22Rv1 (cell line): ENCODE measurements at regions not wholly inside any gene's neighbourhood (a gene's known extent, or its start where the extent isn't known, plus 50 kb on each side); places are given as distances from the start of the nearest gene placed in this dataset.

ENCODE experiments used
- H3K27ac ChIP-seq: fragments of 450-650 bp; 2 replicates; pipeline ENCODE4 v1.5.1; 2017
- ZFX ChIP-seq: fragments of 450-650 bp; IDR thresholded peaks from 2 replicates; pipeline ENCODE4 v1.6.1; 2017; ENCODE audit warnings: antibody characterized with exemption, borderline replicate concordance
- TF ChIP-seq, protein P1 (sequence below): fragments of 450-650 bp; IDR thresholded peaks from 2 replicates; pipeline ENCODE4 v1.5.1; 2017; ENCODE audit warnings: mild to moderate bottlenecking

DNA sequence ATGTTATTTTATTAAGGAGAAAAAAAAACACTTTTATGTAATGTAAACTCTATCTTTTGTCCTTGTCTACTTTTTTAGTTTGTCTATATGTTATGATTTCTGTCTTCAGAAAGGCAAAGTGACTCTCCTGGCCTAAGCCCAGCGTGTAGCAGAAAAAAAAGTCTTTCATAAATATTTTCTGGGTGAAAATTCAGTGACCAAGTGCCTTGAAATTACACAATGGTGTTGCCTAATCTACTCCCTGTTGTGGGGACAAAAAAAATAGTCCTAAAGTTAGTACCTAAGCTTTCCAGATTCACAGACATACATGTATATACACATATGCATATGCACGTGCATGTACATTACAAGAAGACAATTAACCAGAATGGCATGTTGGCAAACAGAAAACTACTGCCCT is 1257.8 kb upstream of the SORCS1 start:
- no peak for TF ChIP-seq ZFX
- no peak overlapping the region for H3K27ac ChIP-seq

DNA sequence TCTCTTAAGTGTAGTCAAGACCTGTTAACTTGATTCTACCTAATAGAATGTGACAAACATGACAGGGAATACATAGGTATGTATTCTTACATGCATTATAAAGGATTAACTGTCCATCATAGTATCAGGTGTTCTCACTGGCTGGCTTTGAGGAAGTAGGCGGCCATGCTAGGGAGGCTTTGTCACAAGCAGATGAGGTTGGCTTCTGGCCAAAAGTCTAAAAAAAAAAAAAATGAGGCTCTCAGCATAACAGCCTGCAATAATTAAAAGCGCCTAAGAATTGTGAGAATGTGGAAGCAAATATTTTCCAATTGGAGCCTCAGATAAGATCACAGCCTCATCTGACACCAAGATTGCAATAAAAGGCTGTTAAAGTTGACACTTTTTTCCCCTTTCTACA is 1256.8 kb upstream of the SORCS1 start:
- no peak for TF ChIP-seq ZFX
- H3K27ac ChIP-seq: no peak overlapping the region

DNA sequence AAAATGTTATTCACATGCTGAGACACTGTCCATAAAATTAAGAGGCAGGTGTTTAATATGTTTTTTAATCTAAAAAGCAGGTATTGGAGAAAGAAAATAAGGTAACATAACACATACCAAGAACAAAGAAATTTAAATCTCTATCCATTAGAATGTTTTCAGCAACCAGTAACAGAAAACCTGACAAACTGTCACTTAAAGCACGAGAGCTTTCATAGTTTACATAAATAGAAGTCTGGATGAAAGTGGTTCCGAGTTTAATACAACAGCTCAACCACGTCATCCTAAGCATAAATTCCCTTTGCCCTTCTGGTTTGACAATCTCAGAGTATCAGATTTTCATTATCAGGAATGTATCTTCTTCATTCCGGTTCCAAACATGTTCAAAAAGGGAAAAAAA is 1249.4 kb upstream of the SORCS1 start:
- TF ChIP-seq ZFX: no peak
- TF ChIP-seq, protein P1, sequence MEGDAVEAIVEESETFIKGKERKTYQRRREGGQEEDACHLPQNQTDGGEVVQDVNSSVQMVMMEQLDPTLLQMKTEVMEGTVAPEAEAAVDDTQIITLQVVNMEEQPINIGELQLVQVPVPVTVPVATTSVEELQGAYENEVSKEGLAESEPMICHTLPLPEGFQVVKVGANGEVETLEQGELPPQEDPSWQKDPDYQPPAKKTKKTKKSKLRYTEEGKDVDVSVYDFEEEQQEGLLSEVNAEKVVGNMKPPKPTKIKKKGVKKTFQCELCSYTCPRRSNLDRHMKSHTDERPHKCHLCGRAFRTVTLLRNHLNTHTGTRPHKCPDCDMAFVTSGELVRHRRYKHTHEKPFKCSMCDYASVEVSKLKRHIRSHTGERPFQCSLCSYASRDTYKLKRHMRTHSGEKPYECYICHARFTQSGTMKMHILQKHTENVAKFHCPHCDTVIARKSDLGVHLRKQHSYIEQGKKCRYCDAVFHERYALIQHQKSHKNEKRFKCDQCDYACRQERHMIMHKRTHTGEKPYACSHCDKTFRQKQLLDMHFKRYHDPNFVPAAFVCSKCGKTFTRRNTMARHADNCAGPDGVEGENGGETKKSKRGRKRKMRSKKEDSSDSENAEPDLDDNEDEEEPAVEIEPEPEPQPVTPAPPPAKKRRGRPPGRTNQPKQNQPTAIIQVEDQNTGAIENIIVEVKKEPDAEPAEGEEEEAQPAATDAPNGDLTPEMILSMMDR: no peak
- H3K27ac ChIP-seq: no peak overlapping the region

DNA sequence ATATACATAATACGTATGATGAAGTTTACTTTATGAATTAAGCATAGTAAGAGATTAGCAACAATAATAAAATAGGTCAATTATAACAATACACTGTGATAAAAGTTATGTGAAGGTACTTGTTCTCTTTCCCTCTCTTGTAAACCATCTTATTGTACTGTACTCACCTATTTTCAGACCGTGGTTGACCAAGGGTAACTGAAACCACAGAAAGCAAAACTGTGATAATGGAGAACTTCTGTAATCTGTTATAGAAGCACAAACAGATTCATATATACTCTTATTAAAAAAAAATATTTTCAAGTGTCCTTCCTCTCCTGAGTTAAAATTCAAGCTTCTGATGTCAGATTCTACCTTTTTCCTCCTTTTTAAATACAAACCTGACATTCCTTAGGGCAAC is 1247.8 kb upstream of the SORCS1 start:
- no peak overlapping the region for H3K27ac ChIP-seq
- no peak for TF ChIP-seq ZFX
- TF ChIP-seq, protein P1: no peak

DNA sequence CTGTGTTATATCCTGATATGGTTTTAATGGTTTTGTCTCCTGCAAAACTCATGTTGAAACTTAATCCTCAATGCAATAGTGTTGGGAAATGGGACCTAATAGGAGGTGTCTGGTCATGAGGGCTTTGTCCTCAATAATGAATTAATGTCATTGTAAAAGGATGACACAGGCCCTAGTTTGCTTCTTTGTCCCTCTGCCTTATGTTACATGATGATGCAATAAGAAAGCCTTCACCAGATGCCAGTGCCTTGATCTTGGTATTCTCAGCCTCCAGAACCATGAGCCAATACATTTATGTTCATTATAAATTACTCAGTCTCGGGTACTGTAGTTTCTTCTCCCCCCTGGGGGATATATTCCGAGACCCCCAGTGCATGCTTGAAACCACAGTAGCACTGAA is 1247.4 kb upstream of the SORCS1 start:
- TF ChIP-seq, protein P1: no peak
- no peak overlapping the region for H3K27ac ChIP-seq

DNA sequence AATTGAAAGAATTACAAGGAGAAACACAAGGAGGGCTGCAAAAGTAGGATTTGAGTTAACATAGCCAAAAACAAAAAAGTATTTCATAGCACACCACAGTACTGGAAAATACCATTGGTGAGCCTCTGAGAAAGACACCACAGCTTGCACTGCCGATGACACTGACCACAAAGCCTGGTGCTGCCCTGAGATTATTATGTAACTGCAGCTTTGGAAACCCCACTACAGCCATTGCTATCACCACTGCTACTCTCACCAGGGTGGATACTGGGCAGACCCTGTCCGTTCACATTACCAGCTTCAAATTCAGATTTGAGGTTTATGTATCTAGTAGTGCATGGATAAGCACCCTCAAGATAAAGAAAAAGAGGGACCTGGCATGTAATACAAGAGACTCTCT is 1246.7 kb upstream of the SORCS1 start:
- no peak overlapping the region for H3K27ac ChIP-seq
- no peak for TF ChIP-seq ZFX
- TF ChIP-seq, protein P1: no peak

DNA sequence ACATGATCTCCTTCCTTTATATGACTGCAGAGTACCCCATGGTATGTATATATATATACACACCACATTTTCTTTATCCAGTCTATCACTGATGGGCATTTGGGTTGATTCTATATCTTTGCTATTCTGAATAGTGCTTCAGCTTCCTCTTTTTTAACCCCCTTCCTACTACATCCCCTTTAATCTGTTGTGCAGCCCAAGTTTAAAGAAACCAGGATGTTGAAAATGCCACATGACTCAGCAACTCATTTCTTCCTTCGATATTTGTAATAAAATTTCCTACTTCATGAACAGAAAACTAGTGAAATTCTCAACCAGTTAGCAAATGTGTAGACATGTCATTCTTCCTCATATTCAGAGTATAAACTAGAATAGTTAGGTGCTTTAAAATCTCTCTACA is 1245.7 kb upstream of the SORCS1 start:
- H3K27ac ChIP-seq: no peak overlapping the region
- TF ChIP-seq ZFX: no peak
- TF ChIP-seq, protein P1: no peak

DNA sequence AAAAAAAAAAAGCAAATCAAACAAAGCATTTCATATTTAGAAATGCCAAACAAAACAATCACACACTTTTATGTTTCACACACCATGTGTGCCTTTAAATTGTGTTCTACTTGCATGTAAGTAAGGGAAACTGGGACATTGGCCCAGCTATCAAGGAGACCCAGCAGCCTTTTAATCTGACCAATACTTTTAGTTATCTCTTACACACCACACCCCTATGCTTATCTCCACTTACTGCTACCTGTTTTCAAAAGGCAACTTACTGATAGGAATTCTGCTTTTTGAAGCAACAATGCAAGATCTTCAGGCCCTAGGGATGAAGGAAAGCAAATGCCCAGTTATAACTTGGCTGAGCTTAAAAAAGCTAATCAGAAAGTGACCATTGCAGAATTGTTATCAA is 1244.8 kb upstream of the SORCS1 start:
- H3K27ac ChIP-seq: no peak overlapping the region
- TF ChIP-seq ZFX: no peak
- TF ChIP-seq, protein P1: no peak
